GM19035 (cell line): ENCODE measurements at regions not wholly inside any gene's neighbourhood (a gene's known extent, or its start where the extent isn't known, plus 50 kb on each side); places are given as distances from the start of the nearest gene placed in this dataset.
"Not testable (repeated sequence)": the region's sequence is repeated elsewhere in the genome, so short reads cannot be mapped to it uniquely, and the experiment has no call there.

Experiments
- ATAC-seq: cut with Tn5 transposase; IDR thresholded peaks from one replicate; pipeline ENCODE4 v1.9.1; 2021; ENCODE audit not compliant: unreplicated experiment

- not testable (repeated sequence) for ATAC-seq
Observed at GRCh38 chr4:183044924-183045640, 54.0 kb upstream of the WWC2 start.

GRCh38 chr4:183038436-183038835 lies 60.6 kb upstream of the WWC2 start:
- no peak for ATAC-seq

- no peak for ATAC-seq
Observed at GRCh38 chr4:183035726-183036415, 63.2 kb upstream of the WWC2 start.

GRCh38 chr4:183035256-183035655 lies 63.8 kb upstream of the WWC2 start:
- ATAC-seq, result no peak

GRCh38 chr4:183030823-183031222 lies 68.2 kb upstream of the WWC2 start:
- no peak for ATAC-seq

GRCh38 chr4:183030309-183030708 lies 68.7 kb upstream of the WWC2 start:
- ATAC-seq, result no peak

- ATAC-seq, result no peak
Observed at GRCh38 chr4:183029365-183029764, 69.7 kb upstream of the WWC2 start.

GRCh38 chr4:183026701-183027100 lies 72.4 kb upstream of the WWC2 start:
- no peak for ATAC-seq

- ATAC-seq, result no peak
Observed at GRCh38 chr4:183022617-183023016, 76.4 kb upstream of the WWC2 start.

GRCh38 chr4:183017962-183018361 lies 81.1 kb upstream of the WWC2 start:
- no peak for ATAC-seq

GRCh38 chr4:183014361-183015084 lies 84.5 kb upstream of the WWC2 start:
- no peak for ATAC-seq

GRCh38 chr4:183013730-183014002 lies 85.4 kb upstream of the WWC2 start:
- ATAC-seq, result no peak

- no peak for ATAC-seq
Observed at GRCh38 chr4:183012879-183013729, 86.0 kb upstream of the WWC2 start.

GRCh38 chr4:183011213-183011907 lies 87.7 kb upstream of the WWC2 start:
- ATAC-seq, result no peak

GRCh38 chr4:183008492-183008891 lies 90.6 kb upstream of the WWC2 start:
- no peak for ATAC-seq

GRCh38 chr4:183004370-183004769 lies 87.2 kb upstream of the DCTD start:
- not testable (repeated sequence) for ATAC-seq

GRCh38 chr4:182994171-182994570 lies 77.0 kb upstream of the DCTD start:
- no peak for ATAC-seq

GRCh38 chr4:182978152-182978827 lies 61.1 kb upstream of the DCTD start:
- peak; percentile 68 for ATAC-seq

- ATAC-seq, result peak; percentile 53
Observed at GRCh38 chr4:182975806-182976205, 58.6 kb upstream of the DCTD start.

GRCh38 chr4:182973941-182974340 lies 56.8 kb upstream of the DCTD start:
- ATAC-seq, result no peak
